Ovary (tissue), 3 donors: ENCODE measurements at regions not wholly inside any gene's neighbourhood (a gene's known extent, or its start where the extent isn't known, plus 50 kb on each side); places are given as distances from the start of the nearest gene placed in this dataset.

Source experiments
- POLR2A ChIP-seq: fragments of 450-650 bp; IDR thresholded peaks from one replicate; pipeline ENCODE4 v1.6.1; 2017; ENCODE audit warnings: antibody characterized with exemption, mild to moderate bottlenecking, moderate library complexity
- TF ChIP-seq, protein P1 (sequence below), 3 donors: fragments of 450-650 bp in 2 of 3; fragments of 200-600 bp in 1 of 3; IDR thresholded peaks; one replicate each; pipeline versions ENCODE4 v1.5.1 to v1.8.0; 2016 to 2022; ENCODE audit warnings: antibody characterized with exemption in 3 of 3, mild to moderate bottlenecking in 1 of 3
- donor health status: DM: no; HTN: no; CAD: no.

DNA sequence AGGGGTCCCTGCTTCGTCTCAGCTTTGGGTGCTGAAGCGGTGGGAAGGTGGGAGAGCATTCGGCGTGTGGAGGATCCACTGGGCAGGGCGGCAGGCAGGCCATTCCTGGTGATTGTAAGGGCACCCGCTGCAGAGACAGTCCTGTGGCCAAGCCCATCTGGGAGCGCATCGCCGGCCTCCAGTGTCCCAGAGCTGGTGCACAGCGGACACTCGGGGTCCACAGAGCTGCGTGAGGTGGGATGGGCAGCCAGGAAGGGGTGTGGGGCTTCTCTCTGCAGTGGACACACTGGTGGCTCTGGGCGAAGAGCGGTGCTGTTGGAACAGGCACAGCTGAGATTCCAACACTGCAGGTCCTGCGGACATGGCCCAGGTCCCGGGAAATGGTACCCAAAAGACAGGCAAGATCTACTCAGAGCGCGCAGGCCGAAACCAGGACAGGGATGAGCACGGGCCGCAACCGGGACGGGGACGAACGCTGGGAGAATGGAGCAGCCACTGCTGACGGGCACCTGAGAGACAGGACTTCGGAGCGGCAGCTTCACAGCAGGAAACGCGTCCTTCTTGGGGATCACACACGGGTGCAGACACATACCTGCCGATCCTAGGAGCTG is 188.2 kb downstream of the ERMARD start:
- TF ChIP-seq, protein P1, sequence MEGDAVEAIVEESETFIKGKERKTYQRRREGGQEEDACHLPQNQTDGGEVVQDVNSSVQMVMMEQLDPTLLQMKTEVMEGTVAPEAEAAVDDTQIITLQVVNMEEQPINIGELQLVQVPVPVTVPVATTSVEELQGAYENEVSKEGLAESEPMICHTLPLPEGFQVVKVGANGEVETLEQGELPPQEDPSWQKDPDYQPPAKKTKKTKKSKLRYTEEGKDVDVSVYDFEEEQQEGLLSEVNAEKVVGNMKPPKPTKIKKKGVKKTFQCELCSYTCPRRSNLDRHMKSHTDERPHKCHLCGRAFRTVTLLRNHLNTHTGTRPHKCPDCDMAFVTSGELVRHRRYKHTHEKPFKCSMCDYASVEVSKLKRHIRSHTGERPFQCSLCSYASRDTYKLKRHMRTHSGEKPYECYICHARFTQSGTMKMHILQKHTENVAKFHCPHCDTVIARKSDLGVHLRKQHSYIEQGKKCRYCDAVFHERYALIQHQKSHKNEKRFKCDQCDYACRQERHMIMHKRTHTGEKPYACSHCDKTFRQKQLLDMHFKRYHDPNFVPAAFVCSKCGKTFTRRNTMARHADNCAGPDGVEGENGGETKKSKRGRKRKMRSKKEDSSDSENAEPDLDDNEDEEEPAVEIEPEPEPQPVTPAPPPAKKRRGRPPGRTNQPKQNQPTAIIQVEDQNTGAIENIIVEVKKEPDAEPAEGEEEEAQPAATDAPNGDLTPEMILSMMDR (IDR thresholded peaks at IDR 0.05): no peak
- no peak for TF ChIP-seq POLR2A
